GM12891 (cell line): ENCODE measurements at regions not wholly inside any gene's neighbourhood (a gene's known extent, or its start where the extent isn't known, plus 50 kb on each side); places are given as distances from the start of the nearest gene placed in this dataset.

Experiments
- DNase-seq: peaks from one replicate; pipeline ENCODE4 v3.0.0; 2011; ENCODE audit warnings: low spot score; ENCODE audit not compliant: insufficient read length
- FAIRE-seq: peaks from 2 replicates; lab custom pipeline; 2011; peaks lifted over from hg19 to GRCh38; lab: Jason Lieb, UNC
- PAX5 ChIP-seq: IDR thresholded peaks from 2 replicates; pipeline ENCODE4 v1.6.1; 2011; ENCODE audit warnings: low read length, moderate library complexity, mild to moderate bottlenecking; ENCODE audit not compliant: insufficient read depth, severe bottlenecking
- POLR2A ChIP-seq: IDR thresholded peaks from 2 replicates; pipeline ENCODE4 v1.6.1; 2011; ENCODE audit warnings: low read depth, low read length, control low read depth
- POLR2AphosphoS5 ChIP-seq: IDR thresholded peaks from 2 replicates; pipeline ENCODE4 v1.6.1; 2011; ENCODE audit warnings: low read depth, low read length, control low read depth
- POU2F2 ChIP-seq: IDR thresholded peaks from 2 replicates; pipeline ENCODE4 v1.6.1; 2011; ENCODE audit warnings: low read depth, mild to moderate bottlenecking, control low read depth, low read length, moderate library complexity
- SPI1 ChIP-seq: IDR thresholded peaks from 2 replicates; pipeline ENCODE4 v1.6.1; 2011; ENCODE audit warnings: low read depth, low read length, control low read depth
- TAF1 ChIP-seq: IDR thresholded peaks from 2 replicates; pipeline ENCODE4 v1.6.1; 2011; ENCODE audit warnings: low read depth, low read length, control low read depth

DNA sequence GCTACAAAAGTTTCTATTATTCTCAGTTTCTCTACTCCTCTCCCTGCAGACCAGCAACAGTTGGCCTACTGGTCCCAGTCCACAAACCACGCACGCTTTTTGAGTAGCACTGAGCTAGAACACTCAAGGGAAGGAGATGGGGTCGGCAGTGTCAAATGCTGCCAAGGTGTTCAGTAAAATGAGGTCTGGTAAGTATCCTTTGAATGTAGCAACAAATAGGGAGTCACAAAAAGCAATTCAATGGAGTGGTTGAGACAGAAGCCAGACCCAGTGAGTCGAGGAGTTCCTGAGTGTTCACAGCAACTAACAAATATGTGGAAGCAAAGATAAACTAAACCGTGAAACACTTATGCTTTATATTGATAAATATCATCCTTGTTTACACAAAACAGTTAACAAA lies 355.7 kb downstream of the MID1IP1 start:
- TF ChIP-seq POLR2AphosphoS5 = no peak
- TF ChIP-seq TAF1 = no peak
- no peak for TF ChIP-seq POU2F2
- TF ChIP-seq POLR2A = no peak
- TF ChIP-seq SPI1 = no peak
- no peak for TF ChIP-seq PAX5
- FAIRE-seq = no peak

DNA sequence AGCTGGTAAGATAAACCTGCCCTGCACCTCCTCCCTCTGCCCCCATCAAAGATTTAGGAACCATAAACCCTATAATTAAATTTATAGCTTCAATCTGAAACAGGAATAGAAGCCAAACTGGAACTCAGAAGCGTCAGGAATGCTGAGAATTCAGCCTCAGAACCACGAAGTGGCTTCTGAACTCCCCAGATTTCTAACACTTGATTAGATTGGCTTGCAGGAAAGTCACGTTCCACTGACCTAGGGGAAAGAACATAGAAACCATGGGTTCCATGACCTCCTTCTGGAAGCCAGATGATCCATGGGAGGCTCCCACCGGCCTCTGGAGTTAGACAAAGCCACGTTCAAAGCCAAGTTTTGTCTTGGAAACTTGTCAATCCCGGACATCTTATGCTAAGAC lies 356.5 kb downstream of the MID1IP1 start:
- DNase-seq (no peak), FAIRE-seq (no peak)
- no peak for TF ChIP-seq SPI1
- no peak for TF ChIP-seq POLR2A
- TF ChIP-seq TAF1 = no peak
- TF ChIP-seq POLR2AphosphoS5 = no peak
- TF ChIP-seq PAX5 = no peak
- TF ChIP-seq POU2F2 = no peak

More for the DNA sequence above, 355.7 kb downstream of the MID1IP1 start:
- DNase-seq = no peak

- TF ChIP-seq POLR2AphosphoS5 = no peak
- TF ChIP-seq TAF1 = no peak
- no peak for TF ChIP-seq POLR2A
- no peak for TF ChIP-seq SPI1
- TF ChIP-seq PAX5 = no peak
- no peak for TF ChIP-seq POU2F2
- DNase-seq = no peak
- peak; percentile 89 for FAIRE-seq
These were observed 357.8 kb downstream of the MID1IP1 start for GRCh38 chrX:39158801-39159657.

GRCh38 chrX:39159921-39160507 lies 358.8 kb downstream of the MID1IP1 start:
- FAIRE-seq = no peak

GRCh38 chrX:39161611-39162255 lies 360.5 kb downstream of the MID1IP1 start:
- FAIRE-seq = no peak
- no peak for TF ChIP-seq PAX5
- TF ChIP-seq TAF1 = no peak
- TF ChIP-seq POLR2AphosphoS5 = no peak
- TF ChIP-seq POLR2A = no peak
- no peak for TF ChIP-seq SPI1
- no peak for TF ChIP-seq POU2F2
- DNase-seq = no peak

More at GRCh38 chrX:39159921-39160507, 358.8 kb downstream of the MID1IP1 start:
- TF ChIP-seq POLR2A = no peak
- TF ChIP-seq PAX5 = no peak
- TF ChIP-seq TAF1 = no peak
- TF ChIP-seq POLR2AphosphoS5 = no peak
- TF ChIP-seq SPI1 = no peak
- no peak for TF ChIP-seq POU2F2
- DNase-seq = no peak

GRCh38 chrX:39162322-39162735 lies 361.1 kb downstream of the MID1IP1 start:
- FAIRE-seq = no peak
- DNase-seq = no peak
- TF ChIP-seq POLR2A = no peak
- TF ChIP-seq TAF1 = no peak
- TF ChIP-seq POLR2AphosphoS5 = no peak
- TF ChIP-seq PAX5 = no peak

- TF ChIP-seq SPI1 = no peak
- TF ChIP-seq PAX5 = no peak
- no peak for TF ChIP-seq POLR2AphosphoS5
- no peak for TF ChIP-seq POLR2A
- TF ChIP-seq POU2F2 = no peak
- TF ChIP-seq TAF1 = no peak
- DNase-seq = no peak
- FAIRE-seq = no peak
These were observed 362.4 kb downstream of the MID1IP1 start for GRCh38 chrX:39163581-39164126.

DNA sequence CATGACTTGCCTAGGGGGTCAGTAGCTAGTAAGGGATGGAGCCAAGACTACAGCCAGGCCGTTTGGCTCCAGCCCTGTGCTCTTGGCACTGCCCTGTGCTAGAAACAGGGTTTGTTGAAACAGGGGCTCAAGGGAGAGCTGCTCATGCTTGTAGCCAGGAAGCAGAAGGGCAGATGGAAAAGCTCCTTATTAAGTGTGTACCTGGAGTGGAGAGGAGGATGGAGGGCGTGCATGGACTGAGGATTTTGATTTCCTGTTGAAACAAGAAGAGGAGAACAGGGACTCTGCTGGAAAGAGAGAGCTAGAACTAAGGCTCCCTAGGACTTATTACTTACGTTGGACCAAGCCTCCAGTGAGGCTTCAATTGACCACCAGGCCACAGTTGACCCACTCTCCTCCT lies 363.0 kb downstream of the MID1IP1 start:
- no peak for FAIRE-seq
- no peak for TF ChIP-seq TAF1
- TF ChIP-seq POLR2A = no peak
- no peak for TF ChIP-seq SPI1
- no peak for TF ChIP-seq POU2F2
- no peak for TF ChIP-seq PAX5
- TF ChIP-seq POLR2AphosphoS5 = no peak
- no peak for DNase-seq

DNA sequence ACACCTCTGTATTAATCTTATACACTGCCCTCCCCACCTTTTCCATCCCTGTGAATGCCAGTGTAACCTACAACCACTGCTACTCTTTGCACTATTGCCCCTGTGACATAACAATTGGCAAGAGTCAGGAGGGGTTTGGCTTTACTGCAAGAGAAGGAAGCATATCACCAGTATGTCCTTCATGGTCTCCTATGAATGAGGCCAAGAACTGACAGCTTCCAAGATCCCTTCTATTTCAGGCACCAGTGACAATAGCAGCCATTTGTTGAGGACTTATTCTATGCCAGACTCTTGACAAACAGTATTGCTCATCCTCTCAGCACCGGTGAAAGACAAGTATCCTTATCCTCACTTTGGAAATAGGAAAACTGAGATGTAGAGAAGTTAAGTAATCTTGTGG lies 363.9 kb downstream of the MID1IP1 start:
- TF ChIP-seq POLR2A = no peak
- no peak for TF ChIP-seq PAX5
- no peak for TF ChIP-seq POU2F2
- no peak for TF ChIP-seq TAF1
- TF ChIP-seq POLR2AphosphoS5 = no peak
- TF ChIP-seq SPI1 = no peak
- DNase-seq = no peak
- peak; percentile 48 for FAIRE-seq
